VCaP (cell line): ENCODE measurements at regions not wholly inside any gene's neighbourhood (a gene's known extent, or its start where the extent isn't known, plus 50 kb on each side); places are given as distances from the start of the nearest gene placed in this dataset.

Experiments
- H3K27ac ChIP-seq: fragments of 450-650 bp; 2 replicates; pipeline ENCODE4 v1.5.1; 2017
- TF ChIP-seq, protein P1 (sequence below): fragments of 450-650 bp; conservative IDR thresholded peaks from 2 replicates; pipeline ENCODE4 v1.5.1; 2017; ENCODE audit warnings: mild to moderate bottlenecking, moderate library complexity

DNA sequence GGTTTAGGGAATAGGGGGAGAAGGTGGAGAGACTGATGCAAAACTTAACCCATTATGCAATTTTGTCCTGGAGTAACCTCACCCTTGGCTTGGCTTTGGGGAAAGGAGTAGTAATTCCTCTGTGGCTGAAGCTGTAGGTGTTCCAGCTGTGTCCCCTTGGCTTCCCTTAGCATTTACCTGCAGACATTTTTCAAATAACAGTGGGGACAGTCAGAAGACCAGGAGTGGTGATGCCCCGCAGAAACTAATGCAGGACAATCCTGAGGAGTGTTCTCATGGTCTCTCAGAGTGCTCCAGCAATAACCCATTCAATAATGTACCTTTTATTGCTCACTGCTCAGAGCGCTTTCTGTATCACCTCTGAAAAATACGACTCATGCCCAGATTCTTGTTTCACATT lies 282.1 kb downstream of the ZEB1 start:
- no peak overlapping the region for H3K27ac ChIP-seq
- TF ChIP-seq, protein P1, sequence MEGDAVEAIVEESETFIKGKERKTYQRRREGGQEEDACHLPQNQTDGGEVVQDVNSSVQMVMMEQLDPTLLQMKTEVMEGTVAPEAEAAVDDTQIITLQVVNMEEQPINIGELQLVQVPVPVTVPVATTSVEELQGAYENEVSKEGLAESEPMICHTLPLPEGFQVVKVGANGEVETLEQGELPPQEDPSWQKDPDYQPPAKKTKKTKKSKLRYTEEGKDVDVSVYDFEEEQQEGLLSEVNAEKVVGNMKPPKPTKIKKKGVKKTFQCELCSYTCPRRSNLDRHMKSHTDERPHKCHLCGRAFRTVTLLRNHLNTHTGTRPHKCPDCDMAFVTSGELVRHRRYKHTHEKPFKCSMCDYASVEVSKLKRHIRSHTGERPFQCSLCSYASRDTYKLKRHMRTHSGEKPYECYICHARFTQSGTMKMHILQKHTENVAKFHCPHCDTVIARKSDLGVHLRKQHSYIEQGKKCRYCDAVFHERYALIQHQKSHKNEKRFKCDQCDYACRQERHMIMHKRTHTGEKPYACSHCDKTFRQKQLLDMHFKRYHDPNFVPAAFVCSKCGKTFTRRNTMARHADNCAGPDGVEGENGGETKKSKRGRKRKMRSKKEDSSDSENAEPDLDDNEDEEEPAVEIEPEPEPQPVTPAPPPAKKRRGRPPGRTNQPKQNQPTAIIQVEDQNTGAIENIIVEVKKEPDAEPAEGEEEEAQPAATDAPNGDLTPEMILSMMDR: no peak

DNA sequence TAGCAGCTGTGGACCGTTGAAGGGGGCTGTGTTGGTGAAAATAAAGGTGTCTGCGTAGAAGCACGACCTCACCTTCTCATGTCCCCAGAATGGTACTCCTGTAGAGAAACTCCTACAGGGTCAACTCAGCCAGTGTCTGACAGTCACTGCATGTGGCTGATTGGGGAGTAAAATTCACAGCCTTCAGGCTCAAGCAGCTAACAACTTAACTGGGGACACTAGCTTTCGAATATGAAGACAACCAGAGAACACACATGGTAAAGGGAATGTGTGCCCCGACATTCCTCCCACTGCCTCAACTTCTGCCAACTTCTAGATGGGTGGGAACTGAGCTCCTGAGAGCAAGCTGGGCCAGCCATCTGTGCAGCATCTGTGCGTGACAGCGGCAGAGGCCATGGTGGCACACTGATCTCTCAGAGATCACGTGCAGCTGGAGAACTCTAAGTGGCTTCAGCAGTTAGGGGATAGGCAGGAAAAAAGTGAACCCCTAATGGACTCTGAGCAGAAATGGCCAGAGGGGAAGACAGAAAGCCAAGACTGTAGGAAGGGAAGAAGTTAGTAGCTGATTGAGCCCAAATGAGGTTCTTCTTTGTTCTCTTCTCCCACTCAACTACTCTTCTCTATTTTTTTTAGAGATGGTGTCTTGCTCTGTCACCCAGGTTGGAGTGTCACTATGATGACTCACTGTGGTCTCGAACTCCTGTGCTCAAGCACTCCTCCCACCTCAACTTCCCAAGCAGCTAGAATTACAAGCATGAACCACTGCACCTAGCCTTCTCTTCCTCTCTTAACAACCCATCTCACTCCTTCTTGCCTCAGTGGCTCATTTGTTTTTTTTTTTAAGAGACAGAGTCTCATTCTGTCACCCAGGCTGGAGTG lies 280.8 kb downstream of the ZEB1 start:
- TF ChIP-seq, protein P1: no peak
- H3K27ac ChIP-seq: no peak overlapping the region

DNA sequence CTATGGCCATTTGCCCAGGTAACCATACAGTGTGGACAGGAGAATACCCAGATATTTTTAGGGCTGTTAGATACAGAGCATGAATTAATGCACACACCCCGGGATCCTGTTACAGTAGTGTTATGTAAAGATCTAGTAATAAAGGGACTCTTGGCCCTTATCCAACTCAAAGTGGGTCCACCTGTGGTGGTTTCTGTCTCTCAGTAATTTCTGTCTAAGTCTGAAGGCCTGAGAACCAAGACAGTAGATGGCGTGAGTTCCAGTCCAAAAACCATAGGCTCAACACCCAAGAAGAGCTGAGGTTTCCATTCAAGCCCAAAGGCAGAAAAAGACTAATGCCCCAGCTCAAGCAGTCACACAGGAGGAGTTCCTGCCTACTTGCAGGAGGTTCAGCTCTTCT lies 277.7 kb downstream of the ZEB1 start:
- TF ChIP-seq, protein P1: no peak
- no peak overlapping the region for H3K27ac ChIP-seq

DNA sequence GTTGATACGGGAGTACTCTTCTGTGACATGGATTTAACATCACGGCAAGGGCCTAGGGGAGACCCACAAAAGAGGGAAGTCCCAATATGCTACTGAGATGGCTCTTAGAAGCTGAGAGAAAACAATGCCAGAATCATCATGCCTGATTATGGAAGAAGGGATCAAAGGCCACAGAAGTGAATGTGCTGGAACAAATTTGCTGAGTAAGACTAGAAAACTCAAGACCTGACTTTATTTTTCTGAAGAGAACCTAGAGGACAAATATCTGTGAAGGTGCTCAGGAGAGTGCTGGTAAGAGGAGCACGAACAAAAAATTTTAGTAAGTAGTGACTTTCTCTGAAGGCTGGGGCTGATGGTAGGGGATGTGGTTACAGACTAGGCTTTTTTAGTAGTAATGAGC lies 277.0 kb downstream of the ZEB1 start:
- TF ChIP-seq, protein P1: no peak
- H3K27ac ChIP-seq: no peak overlapping the region

DNA sequence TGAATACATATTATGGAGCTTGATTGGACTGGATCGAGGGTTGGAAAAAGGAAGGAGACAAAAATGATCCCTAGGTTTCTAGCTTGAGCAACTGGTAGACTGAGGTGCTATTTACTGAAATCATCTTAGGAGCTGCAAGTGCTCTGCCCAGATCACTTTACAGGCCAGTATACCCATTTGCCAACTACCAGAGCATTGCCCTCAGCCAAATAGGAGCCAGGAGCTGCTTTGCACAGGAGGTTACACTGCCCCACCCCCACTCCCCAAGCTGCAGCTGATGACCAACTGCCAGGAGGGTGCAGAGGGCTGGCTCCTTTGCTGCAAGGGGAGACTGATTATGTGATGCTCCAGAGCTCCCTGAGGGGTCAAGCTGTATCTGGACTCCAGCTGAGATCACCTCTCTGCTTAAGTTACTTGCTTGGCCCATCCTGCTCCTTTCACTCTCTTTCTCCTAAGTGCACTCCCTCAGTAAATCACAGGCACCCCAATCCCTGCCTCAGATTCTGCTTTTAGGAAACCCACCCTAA lies 275.4 kb downstream of the ZEB1 start:
- TF ChIP-seq, protein P1: no peak
- no peak overlapping the region for H3K27ac ChIP-seq

DNA sequence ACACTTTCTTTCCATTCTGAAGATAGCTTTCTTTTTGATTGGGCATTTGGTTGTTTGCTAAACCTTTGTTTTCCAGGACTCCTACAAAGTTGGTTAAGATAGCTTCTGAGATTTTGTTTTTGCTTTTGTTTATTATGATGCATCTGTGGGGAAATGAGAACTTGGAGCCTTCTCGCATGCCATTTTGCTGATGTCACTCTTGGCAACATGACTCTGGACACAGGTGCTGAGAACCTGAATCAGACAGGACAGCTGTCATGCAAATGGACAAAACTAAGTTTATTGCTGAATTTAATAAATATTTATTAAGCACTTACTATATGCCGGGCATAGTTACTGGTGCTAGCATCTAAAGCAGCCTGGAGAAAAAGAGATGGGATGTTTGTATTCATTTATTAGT lies 274.1 kb downstream of the ZEB1 start:
- no peak overlapping the region for H3K27ac ChIP-seq
- TF ChIP-seq, protein P1: no peak

DNA sequence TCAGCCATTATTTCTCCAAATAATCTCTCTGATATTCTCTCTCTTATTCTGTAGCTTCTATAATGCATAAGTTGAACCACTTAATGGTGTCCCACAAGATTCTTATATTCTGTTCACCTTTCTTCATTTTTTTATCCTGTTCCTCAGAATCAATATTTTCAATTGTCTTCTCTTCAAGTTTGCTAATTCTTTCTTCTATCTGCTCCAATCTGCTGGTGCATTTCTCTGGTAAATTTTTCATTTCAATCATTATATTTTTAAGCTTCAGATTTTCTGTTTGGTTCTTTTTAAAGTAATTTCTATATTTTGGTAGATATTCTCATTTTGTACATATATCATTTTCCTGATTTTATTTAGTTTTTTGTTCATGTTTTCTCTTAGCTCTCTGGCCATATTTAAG lies 272.6 kb downstream of the ZEB1 start:
- TF ChIP-seq, protein P1: no peak
- H3K27ac ChIP-seq: no peak overlapping the region
